Right ventricle myocardium inferior (tissue), 1 donor: ENCODE measurements at regions not wholly inside any gene's neighbourhood (a gene's known extent, or its start where the extent isn't known, plus 50 kb on each side); places are given as distances from the start of the nearest gene placed in this dataset.

ENCODE experiments used
- ATAC-seq: fragments of 200-7000 bp; cut with Tn5 transposase; one replicate; pipeline ENCODE4 v1.9.1; 2020; ENCODE audit warnings: mild to moderate bottlenecking, moderate library complexity
- DNase-seq: peaks from one replicate; pipeline ENCODE4 v3.0.0; 2021; ENCODE audit errors: missing footprints
- intact Hi-C: fragments of 100-400 bp; cut with DNase I; formaldehyde crosslinking; loops from one replicate; pipeline ENCODE4 v1.11.0; 2022
- donor health status: DM: no; HTN: yes; CAD: no; lungs with severe emphysema.

DNA sequence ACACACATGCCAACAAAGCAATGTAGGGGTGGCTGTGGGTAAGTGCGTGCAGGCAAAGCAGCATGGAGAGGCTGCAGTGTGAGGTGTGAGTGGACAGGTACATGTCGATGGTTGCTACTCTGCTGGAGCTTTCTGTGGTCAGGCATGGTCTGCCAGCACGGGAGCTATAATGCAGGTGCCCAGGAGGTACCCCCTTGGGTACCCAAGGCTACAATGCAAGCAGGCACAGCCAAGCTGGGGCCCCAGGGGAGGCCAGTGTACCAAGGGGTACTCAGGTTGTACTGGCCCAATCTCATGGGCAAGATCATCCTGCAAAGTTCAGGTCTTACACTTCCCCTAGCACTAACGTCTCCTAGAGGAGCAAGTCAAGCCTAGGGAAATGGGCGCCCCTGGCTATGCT, 58.4 kb upstream of the IRAK1BP1 start:
- intact Hi-C loops = no loop called here
- no peak for DNase-seq
- no peak for ATAC-seq

GRCh38 chr6:78810146-78810545, 57.2 kb upstream of the IRAK1BP1 start:
- intact Hi-C loops = no loop called here
- DNase-seq = no peak
- no peak for ATAC-seq

GRCh38 chr6:78810698-78811097, 56.7 kb upstream of the IRAK1BP1 start:
- intact Hi-C loops = no loop called here
- no peak for ATAC-seq
- no peak for DNase-seq
